COR-L47 (cell line): ENCODE measurements at regions not wholly inside any gene's neighbourhood (a gene's known extent, or its start where the extent isn't known, plus 50 kb on each side); places are given as distances from the start of the nearest gene placed in this dataset.

Experiments
- DNase-seq: peaks from one replicate; lab custom pipeline; 2025; lab: John Stamatoyannopoulos, UW

DNA sequence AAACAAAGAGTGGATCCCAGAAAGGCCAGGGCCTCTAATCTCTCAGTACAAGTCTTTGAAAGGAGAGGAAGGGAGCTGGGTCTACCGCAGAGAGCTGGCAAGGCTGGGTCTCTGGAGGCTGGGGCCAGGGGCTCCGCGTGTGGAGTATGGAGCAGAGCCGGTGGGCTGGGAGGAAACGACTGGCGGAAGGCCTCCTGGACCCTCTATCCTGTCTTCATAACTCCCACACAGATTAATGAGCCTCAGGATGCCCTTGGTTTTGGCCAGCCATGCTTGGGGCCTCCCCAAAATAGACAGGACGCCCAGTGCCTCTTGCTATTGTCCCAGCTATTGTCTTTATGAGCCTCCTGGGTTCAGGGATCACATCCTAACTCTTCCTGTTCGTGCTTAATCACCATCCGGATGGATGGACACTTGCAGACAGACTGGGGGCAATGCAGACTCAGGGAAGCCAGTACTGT, 306.4 kb downstream of the DHX35 start:
- no peak for DNase-seq

DNA sequence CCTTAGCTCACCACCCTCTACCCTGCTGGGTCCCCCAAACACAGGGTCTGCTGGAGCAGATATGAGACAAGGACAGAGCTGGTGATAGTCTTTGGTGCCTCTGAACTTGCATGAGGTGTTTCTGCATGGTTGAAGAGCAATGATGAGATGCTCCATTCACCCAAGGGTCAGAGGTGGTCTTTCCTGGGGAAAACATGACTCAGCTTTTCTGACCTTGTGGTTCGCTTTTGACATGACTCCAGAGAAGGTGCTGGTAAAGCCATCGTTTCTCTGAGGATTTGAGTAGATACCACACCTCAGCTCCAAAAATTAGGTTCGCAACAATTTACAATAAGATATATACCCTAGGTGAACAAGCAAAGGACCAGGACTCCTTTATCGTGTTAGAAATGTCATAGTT, 304.8 kb downstream of the DHX35 start:
- DNase-seq, result no peak

DNA sequence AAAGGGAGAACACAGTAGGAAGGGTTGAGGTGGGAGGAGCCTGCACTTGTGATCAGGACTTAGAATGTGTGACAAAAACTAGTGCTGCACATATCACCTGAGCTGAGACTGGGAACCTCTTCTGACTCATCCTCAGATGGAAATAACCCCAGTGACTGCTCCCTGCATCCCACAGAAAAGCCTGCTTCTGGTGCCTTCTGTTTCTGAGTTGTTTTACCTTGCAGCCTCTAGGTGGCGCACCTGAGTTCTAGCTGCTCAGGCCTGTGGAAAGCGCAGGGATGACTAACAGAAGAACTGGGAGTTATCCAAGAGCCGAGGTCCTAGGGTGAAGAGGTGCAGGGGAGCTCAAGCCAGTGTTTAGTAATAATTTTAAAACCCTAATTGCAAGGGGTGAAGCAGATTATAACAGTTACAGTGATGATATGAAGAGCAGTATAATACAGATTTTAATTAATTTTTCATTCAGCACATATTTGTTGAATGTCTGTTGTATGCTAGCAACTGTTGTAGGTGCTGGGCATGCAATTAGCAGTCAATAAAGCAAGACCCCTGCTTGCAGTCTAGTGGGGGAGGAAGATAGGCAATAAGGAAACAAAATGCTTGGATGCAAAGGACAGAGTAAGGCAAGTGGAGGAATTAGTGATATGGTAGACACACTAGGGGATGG, 302.5 kb downstream of the DHX35 start:
- DNase-seq, result peak; percentile 6

DNA sequence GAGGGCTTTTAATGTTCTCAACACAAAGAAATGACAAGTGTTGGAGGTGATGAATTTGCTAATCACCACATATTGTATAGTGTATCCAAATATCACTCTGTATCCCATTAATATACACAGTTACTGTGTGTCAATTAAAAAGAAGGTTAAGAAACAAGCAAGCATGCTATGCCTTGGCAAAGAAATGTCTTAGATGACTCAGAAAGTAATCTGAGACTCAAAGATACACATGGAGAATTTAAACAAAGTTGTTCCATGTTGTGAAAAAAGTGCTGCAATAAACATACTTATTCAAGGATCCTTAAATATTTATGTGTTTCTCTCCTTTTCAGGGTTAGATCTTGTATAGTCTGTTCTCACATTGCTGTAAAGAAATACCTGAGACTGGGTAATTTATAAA, 300.9 kb downstream of the DHX35 start:
- DNase-seq, result no peak

DNA sequence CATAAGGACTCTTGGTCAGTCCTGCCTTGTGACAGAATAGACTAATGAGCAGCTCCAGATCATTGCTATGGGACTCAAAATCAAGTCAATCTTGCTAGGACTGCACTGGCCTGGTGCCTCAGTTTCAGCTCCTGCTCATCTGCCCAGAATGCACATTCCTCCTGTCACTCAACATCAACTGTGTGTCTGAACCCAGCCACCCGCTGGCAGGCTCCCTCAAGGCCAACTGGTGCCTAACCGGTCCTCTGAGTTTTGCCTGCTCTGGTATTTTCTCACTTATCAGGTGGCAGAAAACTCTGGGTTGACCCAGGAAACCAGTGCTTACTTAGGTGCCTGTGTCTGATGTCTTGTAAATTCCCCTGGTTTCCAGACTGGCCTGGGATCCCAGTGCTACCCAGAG, 297.7 kb downstream of the DHX35 start:
- DNase-seq, result no peak

DNA sequence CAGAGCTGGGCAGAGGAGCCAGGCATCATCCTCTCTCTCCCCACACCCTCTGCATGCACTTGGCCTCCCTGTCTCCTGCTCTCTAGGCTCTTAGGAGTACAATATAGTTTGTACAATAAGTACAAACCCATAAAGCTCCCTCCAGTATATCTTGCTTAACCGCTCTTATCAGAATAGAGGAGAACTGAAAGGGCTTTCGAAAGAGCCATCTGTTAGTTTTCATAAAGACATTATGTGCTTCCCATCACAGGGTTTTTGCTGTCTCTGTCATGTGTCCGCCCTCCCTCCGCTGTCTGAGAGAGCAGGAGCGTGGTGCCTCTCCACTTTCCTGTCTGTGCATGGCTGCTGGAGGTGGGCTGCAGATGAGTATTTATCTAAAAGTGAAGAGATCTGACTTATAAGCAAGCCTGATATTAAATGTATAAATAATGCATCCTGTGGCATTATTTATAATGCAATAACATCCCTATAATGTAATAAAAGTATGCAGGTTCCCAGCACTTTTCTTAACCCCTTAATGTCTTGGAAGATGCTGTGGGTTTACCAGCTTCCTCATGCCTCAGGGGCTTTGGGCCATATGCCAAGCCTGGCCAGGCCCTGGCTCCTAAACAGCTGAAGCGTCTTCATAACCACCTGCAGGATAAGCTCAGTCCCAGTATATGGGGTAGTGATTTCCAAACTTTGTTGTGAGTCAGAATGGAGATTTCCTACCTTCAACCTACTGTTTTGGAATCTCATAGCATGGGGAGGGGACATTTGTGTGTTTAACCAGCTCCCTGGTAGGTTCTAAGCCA, 297.1 kb downstream of the DHX35 start:
- no peak for DNase-seq

DNA sequence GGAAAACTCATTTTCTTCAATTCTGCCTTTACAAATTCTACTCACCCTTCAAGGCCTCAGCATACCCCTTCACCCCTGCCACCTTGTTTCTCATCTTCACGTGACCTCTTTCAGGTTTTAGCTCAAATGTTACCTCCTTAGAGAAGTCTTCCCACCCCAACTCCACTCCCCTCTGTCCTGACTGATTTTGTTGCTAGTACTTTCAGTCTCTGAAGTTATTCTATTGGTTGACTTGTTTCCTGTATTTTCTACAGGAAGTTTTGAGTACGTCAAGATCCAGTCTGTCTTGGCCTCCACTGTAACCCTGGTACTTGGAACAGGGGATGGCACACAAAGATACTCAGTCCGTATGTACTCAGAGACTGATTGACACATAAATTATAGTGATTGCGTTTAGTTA, 296.1 kb downstream of the DHX35 start:
- no peak for DNase-seq

DNA sequence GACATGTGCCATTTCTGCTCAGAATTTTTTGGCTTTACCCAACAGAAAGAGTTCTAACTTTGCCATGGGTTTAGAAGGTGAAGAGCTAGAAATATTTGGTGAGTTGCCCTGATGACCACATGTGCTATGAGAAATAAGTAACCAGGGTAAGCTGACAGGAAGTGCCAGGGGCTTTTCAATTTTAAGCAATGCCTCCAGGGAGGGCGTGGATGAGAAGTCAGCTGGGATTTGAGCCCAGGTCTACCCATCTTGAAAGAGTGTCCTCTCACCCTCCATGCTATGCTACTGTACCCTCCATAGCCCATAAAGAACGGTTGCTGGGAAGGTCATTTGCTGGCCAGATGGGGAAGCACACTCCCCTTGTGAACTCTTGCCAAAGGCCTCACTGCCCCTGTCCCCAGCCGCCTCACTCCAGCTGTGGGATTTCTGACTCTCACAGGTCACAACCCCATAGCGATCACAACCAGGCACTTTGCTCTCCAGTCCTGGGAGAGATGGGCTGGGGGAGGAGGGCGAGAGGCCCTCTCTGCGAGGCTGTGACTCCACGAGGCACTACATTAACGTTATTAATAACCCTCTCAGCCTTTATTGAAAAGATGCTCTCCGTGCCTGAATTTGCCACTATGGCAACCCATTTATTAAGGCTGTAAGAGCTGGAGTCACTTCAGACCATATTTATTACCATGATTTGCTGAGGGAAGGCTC, 291.1 kb downstream of the DHX35 start:
- no peak for DNase-seq

DNA sequence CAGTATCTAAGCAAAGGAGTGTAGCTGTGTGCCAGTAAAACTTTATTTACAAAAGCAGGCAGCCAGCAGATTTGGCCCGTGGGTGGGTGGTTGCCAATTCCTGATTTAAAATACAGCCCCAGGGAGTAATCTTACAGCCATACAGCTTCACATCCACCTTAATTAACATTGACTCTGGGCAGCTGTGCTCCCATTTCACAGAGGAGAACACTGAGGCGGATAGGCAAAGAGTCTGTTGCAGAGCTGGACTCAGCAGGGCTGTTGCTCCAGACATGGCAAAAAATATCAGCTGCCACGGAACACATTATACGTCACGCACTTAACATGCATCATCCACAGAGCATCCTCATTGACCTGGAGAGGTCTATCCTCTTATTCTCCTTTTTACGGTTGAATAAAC, 289.9 kb downstream of the DHX35 start:
- DNase-seq, result no peak

DNA sequence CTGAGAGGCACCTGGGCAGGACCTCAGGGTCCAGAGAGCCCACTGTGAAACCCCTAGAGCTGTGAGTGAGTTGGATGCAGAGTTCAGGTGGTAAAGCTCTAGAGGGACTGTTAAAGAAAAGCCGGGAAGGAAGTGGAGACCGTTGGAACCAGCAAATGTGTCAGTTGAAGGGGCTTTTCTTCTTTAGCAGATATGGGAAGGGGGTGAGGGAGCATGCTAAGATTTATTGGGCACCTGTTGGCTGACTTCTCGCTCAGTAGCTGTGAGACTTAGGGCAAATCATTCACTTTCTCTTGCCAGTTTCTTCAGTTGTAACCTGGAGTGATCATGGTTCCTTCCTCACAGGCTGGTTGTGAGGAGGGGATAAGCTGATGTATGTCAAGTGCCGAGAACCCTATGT, 287.7 kb downstream of the DHX35 start:
- no peak for DNase-seq

DNA sequence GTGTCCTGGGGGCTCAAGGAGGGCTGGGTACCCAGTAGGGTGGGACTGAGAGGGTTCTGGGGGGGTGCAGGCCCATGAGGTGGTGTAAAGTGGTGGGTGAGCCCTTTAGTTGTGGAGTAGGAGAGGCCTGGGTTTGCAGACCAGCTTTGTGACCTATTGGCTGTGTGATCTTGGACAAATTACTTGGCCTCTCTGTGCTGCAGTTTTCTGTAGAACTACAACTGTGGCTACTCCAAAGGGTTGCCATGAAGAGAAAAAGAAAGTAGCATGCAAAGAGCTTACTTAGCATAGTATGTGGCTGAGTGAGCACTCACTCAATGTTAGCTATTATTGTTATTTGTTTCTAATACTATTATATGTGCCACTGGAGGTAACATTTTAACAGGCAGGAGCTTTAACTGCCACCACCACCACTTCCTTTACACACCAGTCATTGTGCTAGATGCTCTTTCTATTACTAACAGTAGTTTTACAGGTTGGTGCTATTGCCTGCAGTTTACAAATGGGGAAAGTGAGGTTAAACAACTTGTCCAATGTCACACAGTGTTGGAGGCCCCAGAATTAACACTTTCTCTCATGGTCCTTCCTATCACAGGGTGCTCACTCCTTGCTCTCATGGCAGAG, 286.8 kb downstream of the DHX35 start:
- no peak for DNase-seq

DNA sequence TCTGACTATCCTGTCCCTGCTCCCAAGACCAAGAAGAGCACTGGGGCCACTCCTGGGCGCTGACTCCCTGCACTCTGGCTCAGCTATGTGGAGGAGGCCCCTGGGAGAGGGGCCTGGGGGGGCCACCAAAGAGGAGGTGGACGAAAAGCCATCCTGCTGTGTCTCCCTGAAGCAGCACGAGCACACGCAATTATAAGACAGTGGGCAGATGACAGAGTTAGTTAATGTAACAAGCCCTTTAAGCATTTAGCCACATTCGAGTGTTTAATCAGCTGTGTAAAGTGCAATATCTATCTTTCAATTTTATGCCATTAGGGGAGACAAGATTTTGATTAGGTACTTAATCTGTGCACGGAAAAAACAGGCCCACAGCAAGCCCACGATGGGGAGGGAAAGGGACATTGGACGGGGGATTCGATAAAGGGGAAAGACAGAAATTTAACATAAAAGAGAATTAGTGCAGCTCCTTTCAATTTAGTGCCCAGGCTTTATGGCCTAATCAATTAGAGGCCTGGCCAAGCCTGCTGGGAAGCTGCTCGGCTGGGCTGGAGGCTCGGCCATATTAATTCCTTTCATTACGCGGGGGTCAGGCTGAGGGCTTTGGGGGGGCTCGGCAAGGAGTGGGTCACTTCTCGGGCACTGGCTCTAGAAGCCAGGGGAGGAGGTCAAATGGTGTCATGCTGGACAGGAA, 286.2 kb downstream of the DHX35 start:
- no peak for DNase-seq

DNA sequence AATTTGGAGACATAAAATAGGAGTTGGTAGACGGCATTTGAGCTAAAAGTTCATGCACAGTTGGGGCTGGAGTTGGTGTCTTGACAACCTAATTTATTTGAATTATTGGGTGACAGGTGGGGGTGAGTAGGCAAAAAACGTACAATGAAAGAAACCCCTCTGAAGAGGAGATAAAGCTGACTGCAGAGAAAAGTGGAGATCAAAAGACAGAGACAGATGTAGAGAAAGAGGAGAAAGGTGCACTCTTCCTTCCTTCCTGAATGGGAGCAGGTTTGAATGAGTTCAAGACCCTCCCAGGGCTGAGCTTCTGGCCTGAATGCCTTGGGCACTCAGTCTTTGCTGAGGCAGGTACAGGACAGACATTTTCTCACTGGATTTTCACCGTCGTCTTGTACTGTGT, 284.3 kb downstream of the DHX35 start:
- no peak for DNase-seq

DNA sequence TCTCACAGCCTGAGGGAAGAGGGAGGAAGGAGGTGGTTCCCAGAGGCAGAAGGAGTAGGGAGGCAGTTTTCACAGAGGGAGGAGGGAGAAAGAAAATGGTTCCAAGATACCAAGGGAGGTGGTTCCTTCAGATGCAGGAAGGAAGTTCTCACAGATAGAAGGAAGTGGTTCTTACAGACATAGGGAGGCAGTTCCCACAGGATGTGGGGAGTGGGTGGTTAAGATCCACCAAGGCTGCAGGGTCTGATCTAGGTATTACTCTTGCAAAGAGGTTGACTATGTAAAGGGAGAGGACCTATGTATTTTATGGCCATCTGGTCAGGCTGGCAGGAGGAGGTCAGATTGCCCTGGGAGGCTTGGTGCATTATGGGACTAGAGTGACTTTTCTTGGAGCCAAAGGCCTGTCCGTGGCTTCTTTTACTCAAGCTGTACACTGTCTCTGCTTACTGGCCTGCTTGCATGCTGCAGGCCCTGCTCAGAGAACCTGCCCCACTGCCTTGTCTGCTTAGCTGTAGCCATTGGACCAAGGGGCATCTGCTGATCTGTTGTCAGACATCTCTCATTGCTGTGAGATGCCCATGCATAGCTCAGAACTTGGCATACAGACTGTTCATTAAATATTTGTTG, 283.7 kb downstream of the DHX35 start:
- DNase-seq, result no peak

DNA sequence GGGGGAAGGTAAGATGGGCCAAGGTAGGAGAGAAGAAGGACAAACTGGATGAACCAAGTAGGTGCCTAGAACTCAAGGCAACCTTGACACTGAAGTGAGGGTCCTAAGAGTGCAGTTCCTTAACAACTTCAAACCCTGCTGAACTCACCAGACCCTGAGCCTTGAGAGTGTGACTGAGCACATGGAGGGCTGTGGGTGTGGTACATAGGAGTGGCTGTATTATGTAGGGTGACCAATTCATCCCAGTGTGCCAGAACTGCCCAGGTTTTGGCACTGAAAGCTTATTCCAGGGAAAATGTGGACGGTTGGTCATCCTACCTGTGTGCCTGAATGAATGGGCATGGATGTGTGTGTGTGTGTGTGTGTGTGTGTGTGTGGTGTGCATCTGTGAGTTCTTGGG, 281.8 kb downstream of the DHX35 start:
- DNase-seq, result no peak

DNA sequence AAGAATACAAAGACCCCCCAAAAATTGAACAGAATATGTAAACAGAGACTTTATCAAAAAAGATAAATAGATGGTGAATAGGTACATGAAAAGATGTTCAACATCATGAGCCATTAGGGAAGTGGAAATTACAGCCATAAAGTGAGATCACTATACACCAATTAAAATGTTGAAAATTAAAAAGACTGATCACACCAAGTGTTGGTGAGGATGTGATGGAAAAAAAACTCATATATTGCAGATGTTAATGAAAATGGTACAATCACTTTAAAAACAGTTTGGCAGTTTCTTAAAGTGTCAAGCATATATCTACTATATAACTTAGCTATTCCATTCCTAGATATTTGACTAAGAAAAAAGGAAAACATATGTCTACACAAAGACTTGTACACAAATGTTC, 280.5 kb downstream of the DHX35 start:
- no peak for DNase-seq

DNA sequence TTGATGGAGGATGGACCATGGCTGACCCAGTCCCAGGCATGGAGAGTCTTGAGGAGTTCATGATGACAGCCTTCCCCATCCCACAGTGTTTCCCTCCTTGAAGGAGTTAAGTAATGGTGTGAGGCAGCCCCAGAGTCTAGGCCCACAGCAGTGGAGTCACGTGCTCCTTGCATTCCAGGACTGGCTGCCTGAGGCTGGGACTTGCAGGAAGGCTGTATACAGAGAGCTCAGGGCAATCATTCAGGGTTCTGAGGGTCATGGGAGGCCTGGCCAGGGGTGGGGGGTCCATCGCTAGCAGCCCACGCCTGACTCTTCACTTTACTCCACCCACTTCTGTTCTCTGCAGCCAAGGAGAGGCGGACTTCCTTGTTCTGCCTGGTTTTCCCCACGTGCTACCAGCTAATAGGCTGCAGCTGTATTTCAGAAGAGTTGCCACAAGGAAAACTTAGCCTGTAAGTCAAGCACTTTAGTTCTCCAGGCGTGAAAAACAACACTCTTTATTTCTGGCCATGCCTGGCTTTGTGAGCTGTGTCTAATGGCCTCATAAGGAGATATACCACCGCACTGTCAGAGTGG, 272.5 kb downstream of the DHX35 start:
- no peak for DNase-seq

DNA sequence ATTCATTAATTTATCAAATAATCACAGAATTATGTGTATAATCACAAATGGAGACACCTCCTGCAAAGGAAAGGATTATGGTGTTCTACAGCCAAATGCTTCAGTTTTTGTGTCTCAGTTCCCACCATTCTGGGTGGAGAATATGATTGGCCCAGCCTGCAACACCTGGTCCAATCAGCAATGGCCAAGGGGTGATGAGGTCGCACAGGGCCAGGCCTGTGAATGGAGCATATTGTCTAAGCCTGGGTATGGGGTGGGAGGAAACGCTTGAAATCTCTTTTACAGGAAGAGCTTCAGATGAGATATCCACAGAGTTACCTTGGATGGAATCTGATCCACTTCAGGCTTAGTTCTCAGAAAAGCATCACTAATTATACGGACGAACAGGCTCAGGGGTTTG, 271.6 kb downstream of the DHX35 start:
- DNase-seq, result no peak

DNA sequence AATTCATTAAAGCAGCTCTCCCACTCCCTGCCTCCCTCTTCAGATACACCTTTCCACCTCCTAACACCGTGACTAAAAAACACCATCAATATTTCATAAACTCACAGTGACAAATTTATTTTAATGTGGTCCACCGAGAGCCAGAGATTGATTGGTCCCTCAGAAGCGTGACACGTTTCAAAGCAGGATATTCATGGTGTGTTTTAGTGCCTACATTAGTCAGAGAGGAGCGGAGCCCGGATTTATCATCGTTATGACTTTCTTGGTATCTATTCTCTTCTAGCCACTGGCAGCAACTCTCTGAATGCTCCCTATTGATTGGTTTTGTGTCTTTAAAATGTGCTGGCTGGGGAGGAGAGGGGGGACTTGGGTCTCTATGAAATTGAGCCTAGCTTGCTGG, 265.3 kb downstream of the DHX35 start:
- no peak for DNase-seq

DNA sequence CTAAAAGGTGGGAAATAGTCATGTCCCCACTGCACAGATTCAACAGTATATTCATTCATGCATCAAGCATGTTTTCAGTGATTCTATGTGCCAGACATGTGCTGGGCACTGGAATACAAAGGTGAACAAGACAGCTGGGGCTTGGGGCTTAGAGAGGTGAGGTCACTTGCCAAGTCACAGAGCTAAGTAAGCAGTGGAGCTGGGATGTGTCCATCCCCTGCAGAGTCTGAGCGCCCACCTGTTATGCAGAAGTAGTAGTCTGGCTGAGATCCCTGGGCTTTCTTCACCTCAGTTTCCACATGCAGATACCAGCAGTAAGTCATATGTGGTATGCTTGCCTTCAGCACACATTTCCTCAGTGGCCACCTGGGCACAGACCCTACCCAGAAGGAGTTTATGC, 263.8 kb downstream of the DHX35 start:
- DNase-seq, result no peak

DNA sequence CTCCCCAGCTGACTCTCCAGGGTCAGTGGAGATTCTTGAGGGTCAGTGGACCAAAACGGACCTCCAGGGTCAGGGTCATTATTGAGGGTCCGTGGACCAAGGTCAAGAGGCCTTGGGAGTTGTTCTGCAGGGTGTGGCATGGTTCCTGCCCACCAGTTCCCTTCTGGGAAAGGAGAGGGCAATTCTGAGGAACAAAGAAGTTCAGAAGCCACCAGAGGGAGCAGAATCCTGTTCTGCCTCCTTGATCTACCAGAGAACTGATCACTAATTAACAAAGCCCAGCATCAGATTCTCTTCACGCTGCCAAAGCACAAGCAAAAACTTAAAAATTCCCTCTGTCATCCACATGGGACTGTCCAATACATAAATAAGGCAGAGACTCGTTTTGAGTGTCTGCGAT, 263.4 kb downstream of the DHX35 start:
- no peak for DNase-seq
